WERI-Rb-1 (cell line): ENCODE measurements at regions not wholly inside any gene's neighbourhood (a gene's known extent, or its start where the extent isn't known, plus 50 kb on each side); places are given as distances from the start of the nearest gene placed in this dataset.

Source experiments
- DNase-seq: peaks from one replicate; pipeline ENCODE4 v3.0.0-alpha.2; 2020
- H3K27ac ChIP-seq: fragments of 250-450 bp; sonication (Bioruptor Pico); 2 replicates; pipeline ENCODE4 v1.5.1; 2020; ENCODE audit warnings: mild to moderate bottlenecking, moderate library complexity
- H3K27me3 ChIP-seq: fragments of 250-450 bp; sonication (Bioruptor Pico); 2 replicates; pipeline ENCODE4 v1.5.1; 2021; ENCODE audit warnings: mild to moderate bottlenecking, low read depth, moderate library complexity; ENCODE audit not compliant: insufficient read depth, severe bottlenecking
- H3K36me3 ChIP-seq: fragments of 250-450 bp; sonication (Bioruptor Pico); 2 replicates; pipeline ENCODE4 v1.5.1; 2020; ENCODE audit warnings: mild to moderate bottlenecking, moderate library complexity
- H3K4me3 ChIP-seq: 2 replicates; pipeline ENCODE4 v1.5.1; 2011; ENCODE audit warnings: low read depth, mild to moderate bottlenecking, control low read depth, low read length
- H3K9me3 ChIP-seq: fragments of 250-450 bp; sonication (Bioruptor Pico); 2 replicates; pipeline ENCODE4 v1.5.1; 2021; ENCODE audit warnings: mild to moderate bottlenecking, moderate library complexity; ENCODE audit not compliant: severe bottlenecking
- TF ChIP-seq, protein P1 (sequence below): IDR thresholded peaks from 2 replicates; pipeline ENCODE4 v1.5.1; 2011; ENCODE audit warnings: low read depth, mild to moderate bottlenecking, control low read depth, inconsistent platforms, low read length

GRCh38 chr5:60330236-60330635 lies 369.7 kb downstream of the DEPDC1B start:
- Histone ChIP-seq H3K9me3 (no peaks in the 10 kb centered on the region), H3K27me3 (no peaks in the 10 kb centered on the region), H3K4me3 (no peak overlapping the region), H3K36me3 (no peaks in the 10 kb centered on the region), H3K27ac (no peak overlapping the region)
- no peak for DNase-seq
- TF ChIP-seq, protein P1, sequence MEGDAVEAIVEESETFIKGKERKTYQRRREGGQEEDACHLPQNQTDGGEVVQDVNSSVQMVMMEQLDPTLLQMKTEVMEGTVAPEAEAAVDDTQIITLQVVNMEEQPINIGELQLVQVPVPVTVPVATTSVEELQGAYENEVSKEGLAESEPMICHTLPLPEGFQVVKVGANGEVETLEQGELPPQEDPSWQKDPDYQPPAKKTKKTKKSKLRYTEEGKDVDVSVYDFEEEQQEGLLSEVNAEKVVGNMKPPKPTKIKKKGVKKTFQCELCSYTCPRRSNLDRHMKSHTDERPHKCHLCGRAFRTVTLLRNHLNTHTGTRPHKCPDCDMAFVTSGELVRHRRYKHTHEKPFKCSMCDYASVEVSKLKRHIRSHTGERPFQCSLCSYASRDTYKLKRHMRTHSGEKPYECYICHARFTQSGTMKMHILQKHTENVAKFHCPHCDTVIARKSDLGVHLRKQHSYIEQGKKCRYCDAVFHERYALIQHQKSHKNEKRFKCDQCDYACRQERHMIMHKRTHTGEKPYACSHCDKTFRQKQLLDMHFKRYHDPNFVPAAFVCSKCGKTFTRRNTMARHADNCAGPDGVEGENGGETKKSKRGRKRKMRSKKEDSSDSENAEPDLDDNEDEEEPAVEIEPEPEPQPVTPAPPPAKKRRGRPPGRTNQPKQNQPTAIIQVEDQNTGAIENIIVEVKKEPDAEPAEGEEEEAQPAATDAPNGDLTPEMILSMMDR = no peak

- Histone ChIP-seq H3K27me3 (no peaks in the 10 kb centered on the region), H3K27ac (no peak overlapping the region), H3K4me3 (no peak overlapping the region), H3K36me3 (no peaks in the 10 kb centered on the region), H3K9me3 (peaks cover 3% of the 10 kb centered on the region)
- TF ChIP-seq, protein P1 = no peak
- DNase-seq = no peak
Measured at GRCh38 chr5:60325870-60326269, 374.1 kb downstream of the DEPDC1B start.

DNA sequence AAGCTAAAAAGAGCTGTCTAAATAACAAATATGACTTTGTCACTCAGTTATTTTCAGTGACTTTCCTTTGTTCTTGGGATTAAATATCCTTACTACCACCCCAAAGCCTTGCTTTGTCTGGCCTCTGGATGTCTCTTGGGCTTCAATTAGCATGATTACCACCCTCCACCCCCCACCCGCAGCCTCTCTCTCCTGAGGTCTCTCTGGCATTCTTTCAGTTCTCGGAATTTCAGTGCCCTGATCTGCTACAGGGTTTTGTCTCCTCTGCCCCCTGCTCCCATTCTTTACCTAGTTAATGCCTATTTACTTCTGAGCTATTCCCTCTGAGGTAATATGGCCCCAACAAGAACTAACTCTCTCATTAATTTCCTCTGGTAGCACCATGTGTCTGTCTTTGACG lies 376.4 kb downstream of the DEPDC1B start:
- no peak for DNase-seq
- H3K9me3 ChIP-seq = peaks cover 3% of the 10 kb centered on the region
- no peak overlapping the region for H3K4me3 ChIP-seq
- TF ChIP-seq, protein P1 = no peak
- H3K36me3 ChIP-seq = no peaks in the 10 kb centered on the region
- no peak overlapping the region for H3K27ac ChIP-seq
- no peaks in the 10 kb centered on the region for H3K27me3 ChIP-seq

GRCh38 chr5:60312098-60312497 lies 387.9 kb downstream of the DEPDC1B start:
- Histone ChIP-seq H3K27me3 (no peaks in the 10 kb centered on the region), H3K4me3 (no peak overlapping the region), H3K36me3 (no peaks in the 10 kb centered on the region), H3K9me3 (no peaks in the 10 kb centered on the region), H3K27ac (no peak overlapping the region)
- DNase-seq = no peak
- TF ChIP-seq, protein P1 = no peak

GRCh38 chr5:60299944-60300343 lies 400.0 kb downstream of the DEPDC1B start:
- no peaks in the 10 kb centered on the region for H3K36me3 ChIP-seq
- H3K9me3 ChIP-seq = no peaks in the 10 kb centered on the region
- H3K4me3 ChIP-seq = no peak overlapping the region
- DNase-seq = no peak
- no peaks in the 10 kb centered on the region for H3K27me3 ChIP-seq
- no peak overlapping the region for H3K27ac ChIP-seq
- TF ChIP-seq, protein P1 = no peak

DNA sequence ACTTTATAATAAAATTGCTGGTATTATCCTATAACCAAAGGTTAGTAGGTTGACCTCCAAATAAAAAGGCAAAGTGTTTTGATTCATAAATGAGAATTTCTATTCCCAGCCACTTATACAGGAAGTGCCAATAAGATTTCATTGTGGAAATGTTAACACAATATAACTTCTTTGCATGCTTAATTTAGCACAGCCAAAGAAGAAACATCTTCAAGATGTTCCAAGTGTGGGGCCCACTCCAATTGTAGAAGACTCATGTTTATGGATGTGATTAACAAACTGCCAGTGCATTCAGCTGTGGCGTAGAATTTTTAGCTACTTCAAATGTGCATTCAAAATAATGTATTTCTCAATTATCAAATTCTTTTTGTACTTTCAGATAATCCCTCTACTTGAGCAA lies 402.3 kb downstream of the DEPDC1B start:
- Histone ChIP-seq H3K27ac (no peak overlapping the region), H3K27me3 (no peaks in the 10 kb centered on the region), H3K9me3 (no peaks in the 10 kb centered on the region), H3K36me3 (no peaks in the 10 kb centered on the region), H3K4me3 (no peak overlapping the region)
- TF ChIP-seq, protein P1 = no peak
- DNase-seq = no peak
